Thymus (tissue), 11 donors: ENCODE measurements at regions not wholly inside any gene's neighbourhood (a gene's known extent, or its start where the extent isn't known, plus 50 kb on each side); places are given as distances from the start of the nearest gene placed in this dataset.

Experiments used
- DNase-seq, 9 donors: peaks; one replicate each; pipeline ENCODE4 v3.0.0-alpha.2; 2013; ENCODE audit warnings: low spot score in 9 of 9, low read depth in 6 of 9, missing footprints in 1 of 9
- H3K27ac ChIP-seq, 2 donors: one replicate each; pipeline ENCODE4 v1.5.1; 2013; ENCODE audit warnings: control low read depth in 1 of 2, low read depth in 1 of 2, low read length in 1 of 2, mild to moderate bottlenecking in 1 of 2, moderate library complexity in 1 of 2
- H3K27me3 ChIP-seq, 2 donors: one replicate each; pipeline ENCODE4 v1.5.1; 2013; ENCODE audit warnings: low read length in 1 of 2; ENCODE audit not compliant: control insufficient read depth in 2 of 2, insufficient read depth in 1 of 2
- H3K36me3 ChIP-seq, 2 donors: one replicate each; pipeline ENCODE4 v1.5.1; 2013; ENCODE audit warnings: low read length in 1 of 2, mild to moderate bottlenecking in 1 of 2, moderate library complexity in 1 of 2; ENCODE audit not compliant: control insufficient read depth in 2 of 2, insufficient read depth in 2 of 2
- H3K4me1 ChIP-seq, 2 donors: one replicate each; pipeline ENCODE4 v1.5.1; 2013; ENCODE audit warnings: low read length in 2 of 2; ENCODE audit not compliant: control insufficient read depth in 2 of 2, insufficient read depth in 2 of 2
- H3K4me3 ChIP-seq, 2 donors: one replicate each; pipeline ENCODE4 v1.5.1; 2013; ENCODE audit warnings: low read length in 2 of 2, control low read depth in 1 of 2, mild to moderate bottlenecking in 1 of 2
- H3K9me3 ChIP-seq, 2 donors: one replicate each; pipeline ENCODE4 v1.5.1; 2013; ENCODE audit warnings: low read length in 1 of 2, mild to moderate bottlenecking in 1 of 2; ENCODE audit not compliant: control insufficient read depth in 2 of 2, insufficient read depth in 1 of 2
- WGBS: extraction: QIAGEN DNeasy Blood & Tissue Kit; methylation state at CpG from one replicate; pipeline ENCODE4 v1.1.7; 2013; 5-methylcytosine and 5-hydroxymethylcytosine counted together
- donor health status: healthy.

DNA sequence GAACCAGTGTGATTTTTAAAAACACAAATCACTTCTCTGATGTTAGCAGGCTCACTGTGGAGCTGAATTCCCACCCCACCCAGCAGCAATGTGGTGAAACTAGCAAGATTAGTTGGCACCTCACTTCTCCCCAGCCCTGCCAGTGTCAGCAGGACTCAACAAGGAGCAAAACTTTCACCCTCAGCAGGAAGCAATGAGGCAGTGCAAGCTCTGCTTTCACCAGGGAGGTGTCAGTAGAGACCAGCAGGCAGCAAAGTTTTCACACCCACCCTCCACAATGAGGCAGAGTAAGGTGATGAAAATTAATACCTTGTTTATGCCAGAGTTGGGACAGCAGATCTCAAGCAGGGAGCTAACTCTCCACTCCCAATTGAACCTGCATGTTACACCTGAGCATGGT lies 565.0 kb downstream of the CETN3 start:
- no peak for DNase-seq
- Histone ChIP-seq H3K27ac (no peak overlapping the region), H3K4me1 (no peaks in the 10 kb centered on the region), H3K27me3 (no peaks in the 10 kb centered on the region), H3K36me3 (no peaks in the 10 kb centered on the region), H3K9me3 (no peaks in the 10 kb centered on the region), H3K4me3 (no peak overlapping the region)

DNA sequence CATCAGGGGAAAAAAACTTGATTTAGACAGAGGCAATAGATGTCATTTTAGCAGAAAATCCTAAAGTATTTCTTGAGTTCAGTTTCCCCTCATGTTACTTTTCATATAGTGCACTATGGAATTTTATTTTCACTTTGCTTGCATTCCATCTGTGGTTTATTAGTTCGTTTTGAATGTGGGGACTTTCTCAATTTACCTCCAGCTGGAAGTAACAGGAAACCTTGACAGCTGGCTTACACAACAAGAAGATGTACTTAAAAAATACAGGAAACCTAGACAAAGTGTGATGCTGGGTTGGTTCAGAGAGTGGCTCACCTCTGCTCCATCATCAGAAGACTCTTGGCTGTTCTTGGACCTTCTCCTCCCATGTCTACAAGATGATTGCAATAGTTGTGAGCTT lies 567.0 kb downstream of the CETN3 start:
- Histone ChIP-seq H3K4me1 (no peaks in the 10 kb centered on the region), H3K36me3 (no peaks in the 10 kb centered on the region), H3K9me3 (no peaks in the 10 kb centered on the region), H3K27me3 (no peaks in the 10 kb centered on the region), H3K4me3 (no peak overlapping the region), H3K27ac (no peak overlapping the region)
- DNase-seq, result no peak
- WGBS, result 4% methylated on average over 1 of the region's 1 CpG

DNA sequence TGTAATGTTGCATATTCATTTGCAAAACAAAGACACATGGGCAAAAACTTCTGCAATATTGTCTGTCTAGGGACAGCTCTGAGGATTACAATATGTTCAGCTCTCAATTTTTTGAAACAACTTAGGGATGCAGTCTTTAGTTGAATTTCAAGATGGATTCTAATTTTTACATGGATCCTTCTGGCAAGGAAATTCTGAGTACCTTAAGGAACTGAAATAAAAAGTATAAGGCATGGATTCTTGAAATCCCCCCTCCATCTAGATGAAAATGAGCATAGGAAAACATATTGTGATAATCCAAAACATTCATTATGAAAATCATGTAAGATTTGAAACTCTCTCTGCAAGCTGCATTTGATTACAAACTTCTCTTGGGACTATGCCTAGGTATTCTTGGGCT lies 568.6 kb downstream of the CETN3 start:
- DNase-seq, result no peak
- Histone ChIP-seq H3K27ac (no peak overlapping the region), H3K36me3 (no peaks in the 10 kb centered on the region), H3K4me3 (no peak overlapping the region), H3K9me3 (no peaks in the 10 kb centered on the region), H3K27me3 (no peaks in the 10 kb centered on the region), H3K4me1 (no peaks in the 10 kb centered on the region)

DNA sequence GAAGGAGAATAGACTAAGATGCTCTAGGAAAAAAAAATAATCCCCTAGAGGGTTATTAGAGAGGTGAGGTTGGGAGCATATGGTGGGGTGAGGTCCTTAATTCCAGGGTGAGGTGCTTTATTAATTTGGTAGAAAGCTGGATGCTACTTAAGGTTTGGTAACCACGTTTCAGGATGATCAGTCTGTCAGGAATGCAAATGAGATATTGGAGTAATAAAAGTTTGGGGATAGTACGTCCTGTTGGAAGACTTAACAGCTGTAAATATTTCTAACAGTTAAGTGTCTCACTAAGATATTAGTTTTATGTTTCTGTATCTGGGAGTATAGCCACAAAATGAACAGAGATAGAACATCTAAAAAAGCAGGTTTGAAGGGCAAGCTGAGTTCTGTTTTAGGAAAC lies 578.9 kb downstream of the CETN3 start:
- 86% methylated on average over 2 of the region's 2 CpGs for WGBS
- Histone ChIP-seq H3K27ac (no peak overlapping the region), H3K9me3 (no peaks in the 10 kb centered on the region), H3K4me1 (no peaks in the 10 kb centered on the region), H3K4me3 (no peak overlapping the region), H3K36me3 (no peaks in the 10 kb centered on the region), H3K27me3 (no peaks in the 10 kb centered on the region)
- no peak for DNase-seq

DNA sequence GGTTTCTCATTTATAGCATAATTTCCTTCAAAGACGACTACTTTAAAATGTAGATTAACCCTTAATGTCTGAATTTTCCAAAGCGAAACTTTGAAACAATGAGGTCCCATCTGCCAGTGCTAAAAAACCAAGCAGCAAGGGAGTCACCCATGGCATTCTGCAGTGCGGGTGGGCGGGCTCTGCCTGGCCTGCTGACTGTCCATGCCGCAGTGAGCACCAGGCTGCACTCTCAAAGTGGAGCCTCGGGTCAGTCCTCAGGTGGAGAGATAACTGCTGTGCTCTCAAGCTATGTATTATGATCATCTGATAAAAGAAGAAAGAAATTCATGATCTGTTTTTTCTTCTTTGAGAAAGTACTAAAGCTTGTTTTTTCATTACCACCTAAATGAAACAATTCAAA lies 581.6 kb downstream of the CETN3 start:
- Histone ChIP-seq H3K27me3 (no peaks in the 10 kb centered on the region), H3K4me3 (no peak overlapping the region), H3K4me1 (no peaks in the 10 kb centered on the region), H3K27ac (no peak overlapping the region), H3K36me3 (no peaks in the 10 kb centered on the region), H3K9me3 (no peaks in the 10 kb centered on the region)
- WGBS, result 94% methylated on average over 6 of the region's 6 CpGs
- DNase-seq, result no peak

- no peaks in the 10 kb centered on the region for H3K4me1 ChIP-seq
- H3K27me3 ChIP-seq, result no peaks in the 10 kb centered on the region
- DNase-seq, result no peak
- H3K4me3 ChIP-seq, result no peak overlapping the region
- no peaks in the 10 kb centered on the region for H3K36me3 ChIP-seq
- no peak overlapping the region for H3K27ac ChIP-seq
- 92% methylated on average over 14 of the region's 14 CpGs for WGBS
- H3K9me3 ChIP-seq, result no peaks in the 10 kb centered on the region
These were observed 582.2 kb downstream of the CETN3 start for GRCh38 chr5:89827359-89827758.

DNA sequence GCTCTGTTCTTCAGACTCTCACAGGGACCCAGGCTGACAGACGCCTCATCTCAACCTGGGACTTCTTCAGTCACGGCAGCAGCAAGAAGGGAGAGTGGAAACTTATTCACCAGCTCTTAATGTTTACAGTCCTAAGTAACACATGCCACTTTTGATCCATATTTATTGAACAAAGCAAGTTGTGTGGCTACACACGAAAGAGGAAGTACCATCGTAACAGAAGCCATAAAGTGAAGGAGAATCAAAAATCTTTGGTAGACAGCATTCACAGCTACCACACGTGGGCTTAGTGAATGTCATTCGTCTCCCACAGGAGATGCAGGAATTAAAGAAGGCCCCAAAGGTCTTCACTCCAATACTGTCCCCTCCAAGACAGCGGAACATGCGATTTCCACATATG lies 582.6 kb downstream of the CETN3 start:
- WGBS, result 71% methylated on average over 8 of the region's 8 CpGs
- Histone ChIP-seq H3K27me3 (no peaks in the 10 kb centered on the region), H3K9me3 (no peaks in the 10 kb centered on the region), H3K4me1 (no peaks in the 10 kb centered on the region), H3K27ac (no peak overlapping the region), H3K36me3 (no peaks in the 10 kb centered on the region), H3K4me3 (no peak overlapping the region)
- no peak for DNase-seq

- H3K27me3 ChIP-seq, result no peaks in the 10 kb centered on the region
- WGBS, result 96% methylated on average over 2 of the region's 2 CpGs
- H3K27ac ChIP-seq, result no peak overlapping the region
- H3K4me3 ChIP-seq, result no peak overlapping the region
- no peaks in the 10 kb centered on the region for H3K4me1 ChIP-seq
- DNase-seq, result no peak
- H3K36me3 ChIP-seq, result no peaks in the 10 kb centered on the region
- H3K9me3 ChIP-seq, result no peaks in the 10 kb centered on the region
These were observed 586.5 kb downstream of the CETN3 start for GRCh38 chr5:89823046-89823445.

DNA sequence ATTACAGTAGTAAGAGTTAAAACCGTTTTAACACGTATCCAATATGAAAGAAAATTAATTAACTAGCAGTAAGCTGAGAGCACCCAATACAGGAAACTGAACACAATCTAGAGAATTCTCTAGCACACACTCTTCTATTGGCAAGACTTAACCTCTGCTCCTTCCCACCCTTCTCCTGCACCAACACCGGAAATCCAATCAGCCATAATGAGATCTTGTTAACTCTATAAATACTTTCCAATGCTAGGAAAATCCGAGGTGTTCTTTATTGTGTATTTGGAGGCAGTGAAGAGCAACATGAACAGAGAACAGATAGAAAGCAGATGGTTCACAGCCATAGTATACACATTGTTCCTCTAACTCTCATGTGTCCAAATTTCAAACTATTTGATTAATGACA lies 591.7 kb downstream of the CETN3 start:
- no peaks in the 10 kb centered on the region for H3K27me3 ChIP-seq
- no peaks in the 10 kb centered on the region for H3K9me3 ChIP-seq
- H3K4me1 ChIP-seq, result no peaks in the 10 kb centered on the region
- whole genome bisulfite sequencing, result 91% methylated on average over 4 of the region's 4 CpGs
- no peak for DNase-seq
- H3K27ac ChIP-seq, result no peak overlapping the region
- H3K36me3 ChIP-seq, result no peaks in the 10 kb centered on the region
- no peak overlapping the region for H3K4me3 ChIP-seq

DNA sequence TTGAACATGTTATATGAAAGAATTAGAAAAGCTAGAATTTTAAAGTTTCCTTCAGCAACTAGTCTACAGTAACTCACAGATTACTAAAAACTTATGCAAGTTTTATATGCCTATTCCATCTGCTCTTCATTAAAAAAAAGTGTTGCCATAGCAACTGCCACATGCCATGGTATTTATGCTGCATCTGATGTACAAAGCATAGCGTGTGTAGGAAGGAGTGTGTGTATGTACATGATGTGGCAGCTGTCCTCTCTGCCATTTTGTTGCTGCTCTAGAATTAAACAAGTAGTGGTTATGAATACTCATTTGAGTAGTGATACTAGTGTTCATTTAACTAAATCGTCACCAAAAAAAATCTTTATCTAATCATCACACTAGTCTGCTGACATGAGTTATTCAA lies 593.5 kb downstream of the CETN3 start:
- Histone ChIP-seq H3K9me3 (no peaks in the 10 kb centered on the region), H3K27ac (no peak overlapping the region), H3K27me3 (no peaks in the 10 kb centered on the region), H3K4me1 (no peaks in the 10 kb centered on the region), H3K4me3 (no peak overlapping the region), H3K36me3 (no peaks in the 10 kb centered on the region)
- 97% methylated on average over 2 of the region's 2 CpGs for WGBS
- DNase-seq, result no peak
